GM06990 (cell line): ENCODE measurements at regions not wholly inside any gene's neighbourhood (a gene's known extent, or its start where the extent isn't known, plus 50 kb on each side); places are given as distances from the start of the nearest gene placed in this dataset.
A peak's percentile ranks its signal among the peaks of the same experiment; 100 is the strongest.

Experiments used
- DNase-seq: peaks from one replicate; pipeline ENCODE4 v3.0.0-alpha.2; 2011; ENCODE audit not compliant: insufficient read length; ENCODE audit errors: extremely low read depth
- H3K27me3 ChIP-seq: replicated peaks from 2 replicates; pipeline ENCODE4 v1.6.0; 2011; ENCODE audit warnings: low read length; ENCODE audit not compliant: control insufficient read depth, insufficient read depth
- H3K36me3 ChIP-seq: 2 replicates; pipeline ENCODE4 v1.5.1; 2011; ENCODE audit warnings: low read length; ENCODE audit not compliant: control insufficient read depth, insufficient read depth
- H3K4me3 ChIP-seq: replicated peaks from 2 replicates; pipeline ENCODE4 v1.5.1; 2011; ENCODE audit warnings: low read depth, mild to moderate bottlenecking, control low read depth, low read length
- TF ChIP-seq, protein P1 (sequence below): IDR thresholded peaks from 2 replicates; pipeline ENCODE4 v1.5.1; 2011; ENCODE audit warnings: low read length, control low read depth, mild to moderate bottlenecking, inconsistent platforms; ENCODE audit not compliant: insufficient read depth, poor library complexity, severe bottlenecking

DNA sequence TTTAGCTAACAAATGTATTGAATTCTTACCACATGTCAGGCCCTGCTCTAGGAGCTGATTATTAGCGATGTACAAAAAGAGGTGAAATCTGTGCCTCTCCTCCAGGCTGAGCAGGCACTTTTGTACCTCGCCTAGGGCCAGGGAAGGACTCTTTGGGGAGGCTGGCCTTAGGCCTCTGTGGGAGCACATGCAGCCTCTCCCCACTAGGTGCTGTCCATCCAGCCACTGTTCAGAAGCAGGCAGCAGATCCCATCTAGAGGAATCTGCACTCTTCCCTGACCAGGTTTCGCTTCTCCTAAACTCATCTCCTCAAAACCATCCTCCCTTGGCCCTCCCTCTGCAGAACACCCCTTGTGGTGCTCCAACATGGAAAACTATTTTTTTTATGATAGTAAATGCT is 51.9 kb upstream of the WT1 start:
- no peaks in the 10 kb centered on the region for H3K27me3 ChIP-seq
- no peak overlapping the region for H3K4me3 ChIP-seq
- TF ChIP-seq, protein P1, sequence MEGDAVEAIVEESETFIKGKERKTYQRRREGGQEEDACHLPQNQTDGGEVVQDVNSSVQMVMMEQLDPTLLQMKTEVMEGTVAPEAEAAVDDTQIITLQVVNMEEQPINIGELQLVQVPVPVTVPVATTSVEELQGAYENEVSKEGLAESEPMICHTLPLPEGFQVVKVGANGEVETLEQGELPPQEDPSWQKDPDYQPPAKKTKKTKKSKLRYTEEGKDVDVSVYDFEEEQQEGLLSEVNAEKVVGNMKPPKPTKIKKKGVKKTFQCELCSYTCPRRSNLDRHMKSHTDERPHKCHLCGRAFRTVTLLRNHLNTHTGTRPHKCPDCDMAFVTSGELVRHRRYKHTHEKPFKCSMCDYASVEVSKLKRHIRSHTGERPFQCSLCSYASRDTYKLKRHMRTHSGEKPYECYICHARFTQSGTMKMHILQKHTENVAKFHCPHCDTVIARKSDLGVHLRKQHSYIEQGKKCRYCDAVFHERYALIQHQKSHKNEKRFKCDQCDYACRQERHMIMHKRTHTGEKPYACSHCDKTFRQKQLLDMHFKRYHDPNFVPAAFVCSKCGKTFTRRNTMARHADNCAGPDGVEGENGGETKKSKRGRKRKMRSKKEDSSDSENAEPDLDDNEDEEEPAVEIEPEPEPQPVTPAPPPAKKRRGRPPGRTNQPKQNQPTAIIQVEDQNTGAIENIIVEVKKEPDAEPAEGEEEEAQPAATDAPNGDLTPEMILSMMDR, result peak; percentile 16
- DNase-seq, result no peak
- no peaks in the 10 kb centered on the region for H3K36me3 ChIP-seq

DNA sequence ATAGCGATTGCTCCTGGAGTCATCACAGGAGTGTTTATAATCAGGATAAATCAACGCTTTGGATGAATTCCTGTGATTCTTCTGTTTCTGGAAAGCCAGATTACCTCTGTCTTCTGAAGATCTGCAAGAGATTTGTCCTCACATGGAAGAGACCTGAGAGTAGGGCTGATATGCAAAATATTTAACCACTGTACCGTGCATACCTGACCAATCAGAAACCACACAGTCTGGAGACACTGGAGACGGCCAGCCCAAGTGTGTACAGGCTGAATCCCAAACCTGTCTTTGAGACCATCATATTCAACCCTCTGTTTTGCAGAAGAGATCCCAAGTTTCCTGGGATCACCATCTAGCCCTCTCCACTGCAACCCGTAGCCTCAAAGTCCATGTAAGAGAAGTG is 50.4 kb upstream of the WT1 start:
- Histone ChIP-seq H3K36me3 (no peaks in the 10 kb centered on the region), H3K4me3 (no peak overlapping the region), H3K27me3 (no peaks in the 10 kb centered on the region)
- TF ChIP-seq, protein P1, result no peak
- no peak for DNase-seq
